ENCODE measurements at regions not wholly inside any gene's neighbourhood (a gene's known extent, or its start where the extent isn't known, plus 50 kb on each side); places are given as distances from the start of the nearest gene placed in this dataset.

DNA sequence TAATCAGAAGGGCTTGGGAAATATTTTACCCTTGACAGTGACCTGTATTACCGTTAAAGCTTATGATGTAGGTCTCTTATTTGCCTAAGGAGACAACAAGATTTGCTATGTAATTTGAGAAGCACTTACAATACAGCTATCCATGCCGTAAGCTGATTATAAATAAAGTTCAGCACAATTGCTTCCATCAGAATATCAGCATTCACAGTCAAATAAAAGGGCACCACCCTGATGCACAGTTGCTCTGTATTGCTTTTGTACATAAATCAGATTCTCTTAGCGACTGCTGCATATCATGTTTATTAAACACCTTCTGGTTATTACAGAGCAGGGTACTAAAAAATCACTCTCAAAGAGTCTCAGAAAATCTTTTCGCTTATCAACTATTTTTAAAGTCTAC lies 67.3 kb upstream of the VRK1 start:
- no peak for DNase-seq

DNA sequence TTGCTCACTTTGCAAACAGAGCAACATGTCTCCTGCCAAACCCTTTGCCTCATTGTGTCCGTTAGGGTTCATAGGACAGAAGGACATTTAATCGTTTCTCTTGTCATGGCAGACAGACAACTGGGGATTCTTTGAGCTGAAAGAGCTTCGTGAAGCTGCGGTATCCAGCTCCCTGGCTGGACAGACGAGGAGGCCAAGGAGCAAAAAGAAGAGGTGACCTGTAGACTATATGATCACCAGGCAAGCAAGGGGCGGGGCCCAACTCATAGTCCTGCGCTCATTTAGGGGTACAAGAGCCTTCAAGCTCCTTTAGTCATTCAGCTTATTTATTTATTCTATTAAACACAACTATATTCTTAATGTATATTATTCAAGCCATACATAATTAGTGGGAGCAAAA lies 66.8 kb upstream of the VRK1 start:
- no peak for DNase-seq

DNA sequence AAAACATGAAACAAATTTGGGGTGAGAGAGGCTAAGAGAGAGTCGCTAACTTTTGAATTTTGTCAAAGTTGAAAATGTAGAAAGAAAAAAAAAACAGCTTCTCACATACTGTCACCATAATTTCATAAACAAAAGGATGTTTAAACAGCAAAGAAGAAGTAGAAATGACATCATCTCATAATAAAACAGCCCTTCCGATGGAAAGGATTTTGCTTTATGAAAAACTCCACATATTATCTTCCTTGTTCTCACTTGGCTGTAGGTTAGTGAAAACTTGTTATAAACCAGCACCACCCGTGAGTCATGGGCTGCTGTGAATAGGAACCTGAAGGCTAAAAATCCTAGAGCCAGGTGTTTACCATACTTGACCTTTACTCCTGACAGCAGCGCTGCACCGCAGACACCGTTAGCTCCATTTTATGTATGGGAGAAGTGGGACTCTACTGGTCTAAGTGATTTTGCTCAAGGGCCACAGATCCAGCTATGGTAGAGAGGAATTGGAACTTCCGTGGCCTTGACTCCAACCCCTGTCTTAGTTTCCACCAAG lies 63.0 kb upstream of the VRK1 start:
- DNase-seq = no peak

DNA sequence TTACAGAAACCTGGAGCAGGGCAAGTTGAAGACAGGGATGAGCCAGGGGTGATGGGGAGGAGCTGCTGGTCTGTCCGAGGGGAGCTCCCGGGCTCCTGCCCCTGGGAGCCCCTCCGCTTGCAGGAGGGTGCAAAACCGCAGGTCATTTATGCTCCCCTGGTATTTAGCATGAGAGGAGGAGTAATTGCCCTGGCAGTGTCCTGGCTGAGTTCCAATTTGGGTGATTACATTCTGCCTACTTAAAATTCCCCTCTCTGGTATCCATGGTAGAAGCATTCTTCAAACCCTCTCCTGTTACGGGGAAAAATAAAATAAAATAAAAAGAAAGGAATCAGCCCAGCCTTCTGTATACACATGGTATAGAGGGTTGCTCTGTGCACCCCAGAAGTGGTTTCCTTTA lies 61.7 kb upstream of the VRK1 start:
- DNase-seq = no peak

DNA sequence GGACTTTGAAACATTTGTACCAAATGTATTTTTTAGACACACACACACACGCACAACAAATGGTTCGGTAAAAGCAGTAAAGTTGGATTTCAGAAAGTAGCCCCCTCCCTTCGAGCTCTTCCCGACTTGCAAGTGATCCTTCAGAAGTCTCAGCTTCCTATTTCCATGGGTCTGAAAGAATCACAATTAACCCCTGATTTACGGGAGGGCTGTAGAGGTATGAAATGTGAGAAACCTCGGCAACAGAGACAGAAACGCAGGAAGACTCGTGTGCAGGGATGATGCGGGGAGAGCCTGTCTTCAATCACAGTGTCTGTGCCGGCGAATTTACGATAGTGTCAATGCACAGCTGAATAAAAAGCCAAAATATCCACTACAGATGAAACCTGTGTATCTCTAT lies 60.7 kb upstream of the VRK1 start:
- DNase-seq = no peak

DNA sequence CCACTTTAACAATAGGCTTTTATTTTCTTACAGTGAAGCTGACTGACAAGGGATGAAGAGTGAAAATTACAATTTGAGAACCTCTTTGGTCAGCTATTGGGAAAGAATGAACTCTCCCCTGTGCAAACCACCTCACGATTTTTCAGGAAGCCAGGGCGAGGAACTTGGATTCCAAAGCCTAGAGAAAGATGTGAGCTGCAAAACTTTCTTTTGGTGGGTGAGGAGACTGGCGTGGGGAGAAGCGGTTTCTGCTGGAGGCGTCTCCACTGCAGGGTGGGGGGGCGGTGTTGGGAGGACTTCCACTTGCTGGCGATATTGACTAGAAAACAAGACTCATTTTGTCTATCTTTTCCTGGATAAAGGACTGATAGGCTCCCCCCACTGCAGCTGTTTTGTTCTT lies 59.3 kb upstream of the VRK1 start:
- DNase-seq = no peak

DNA sequence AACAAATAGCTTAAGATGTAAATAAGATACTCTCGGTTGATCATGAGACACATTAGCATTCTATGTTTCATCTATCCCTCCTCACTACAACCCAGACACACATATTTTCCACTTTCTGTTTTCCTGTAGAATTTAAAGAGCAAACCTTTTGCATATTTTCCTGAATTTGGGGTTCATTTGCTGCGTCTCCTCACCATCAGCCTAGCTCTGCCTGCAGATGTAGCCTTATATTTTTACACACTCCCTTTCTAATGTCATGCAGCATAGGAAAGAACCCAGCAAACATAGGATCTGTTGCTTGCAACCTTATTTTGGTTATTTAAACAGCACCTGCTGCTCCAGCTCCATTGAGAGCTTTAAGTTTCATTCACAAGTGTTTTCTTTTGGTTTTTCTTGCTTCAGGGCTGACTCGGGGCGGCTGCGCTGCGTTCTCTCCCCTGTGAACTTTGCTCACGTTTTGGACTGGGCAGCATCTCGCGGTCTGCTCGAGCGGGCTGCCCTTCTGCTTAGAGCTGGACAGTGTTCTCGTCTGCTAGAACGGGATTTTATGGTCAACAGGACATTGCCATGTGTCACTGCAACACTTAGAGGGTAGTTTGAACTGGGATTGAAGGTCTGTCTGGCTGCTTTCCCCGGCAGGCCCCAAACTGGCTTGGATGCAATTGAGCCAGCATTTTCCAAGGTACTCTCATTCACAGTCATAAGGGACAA lies 57.8 kb upstream of the VRK1 start:
- DNase-seq = no peak

DNA sequence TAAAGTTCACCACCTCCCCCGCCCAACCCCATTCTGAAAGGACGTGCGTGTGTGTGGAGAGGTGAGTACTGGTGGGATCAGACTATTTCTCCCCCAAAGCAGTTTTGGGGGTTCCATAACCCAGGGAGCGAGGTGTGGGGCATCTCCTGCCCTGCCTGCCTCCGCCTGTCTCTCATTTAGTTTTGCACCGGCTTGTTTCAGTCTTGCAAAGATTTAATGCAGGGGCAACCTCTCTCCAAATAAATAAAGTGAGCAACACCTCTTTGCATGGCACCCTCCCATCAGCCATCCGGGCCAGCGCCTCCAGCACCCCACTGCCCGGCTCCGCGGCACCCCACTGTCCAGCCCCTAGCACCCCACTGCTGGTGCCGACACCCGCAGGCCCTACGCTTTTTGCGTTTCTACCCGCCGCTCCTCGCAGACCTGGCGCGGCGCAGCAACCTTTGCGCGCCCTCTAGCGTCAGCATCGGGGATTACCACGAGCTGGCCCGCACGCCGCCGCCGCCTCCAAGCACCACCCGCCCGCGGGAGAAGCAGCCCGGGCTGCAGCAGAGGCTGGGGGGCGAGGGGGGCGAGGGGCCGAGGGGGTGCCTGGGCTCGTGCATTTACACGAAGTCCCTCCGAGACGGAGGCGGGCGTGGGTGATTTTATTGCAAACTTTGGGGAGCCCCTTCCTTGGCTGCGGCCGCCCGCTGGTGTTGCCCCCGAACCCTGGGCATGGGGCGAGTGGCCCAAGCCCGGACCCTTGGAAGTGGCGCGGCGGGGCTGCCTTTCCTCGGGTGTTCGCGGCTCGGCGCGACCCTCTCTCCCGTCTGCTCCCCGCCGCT lies 55.8 kb upstream of the VRK1 start:
- peak; percentile 80 for DNase-seq

DNA sequence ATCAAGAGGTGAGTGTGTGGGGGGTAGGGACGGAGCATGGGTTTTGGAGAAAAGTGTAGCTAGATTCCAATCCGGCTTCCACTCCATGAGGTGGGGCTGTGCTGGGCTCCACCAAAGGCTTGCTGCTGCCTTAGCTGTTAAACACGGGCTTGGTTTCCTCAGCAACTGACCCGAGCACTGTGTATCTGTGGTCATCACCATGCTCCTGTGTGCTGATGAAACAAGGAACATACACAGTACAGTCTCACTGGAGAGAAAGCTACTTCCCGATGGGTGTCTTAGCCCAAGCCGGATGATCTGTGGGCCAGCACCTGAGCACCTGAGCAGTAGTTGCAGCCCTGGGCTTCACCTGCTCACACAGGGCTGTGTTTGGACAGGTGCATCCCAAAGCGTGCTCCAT lies 52.9 kb upstream of the VRK1 start:
- DNase-seq = no peak

DNA sequence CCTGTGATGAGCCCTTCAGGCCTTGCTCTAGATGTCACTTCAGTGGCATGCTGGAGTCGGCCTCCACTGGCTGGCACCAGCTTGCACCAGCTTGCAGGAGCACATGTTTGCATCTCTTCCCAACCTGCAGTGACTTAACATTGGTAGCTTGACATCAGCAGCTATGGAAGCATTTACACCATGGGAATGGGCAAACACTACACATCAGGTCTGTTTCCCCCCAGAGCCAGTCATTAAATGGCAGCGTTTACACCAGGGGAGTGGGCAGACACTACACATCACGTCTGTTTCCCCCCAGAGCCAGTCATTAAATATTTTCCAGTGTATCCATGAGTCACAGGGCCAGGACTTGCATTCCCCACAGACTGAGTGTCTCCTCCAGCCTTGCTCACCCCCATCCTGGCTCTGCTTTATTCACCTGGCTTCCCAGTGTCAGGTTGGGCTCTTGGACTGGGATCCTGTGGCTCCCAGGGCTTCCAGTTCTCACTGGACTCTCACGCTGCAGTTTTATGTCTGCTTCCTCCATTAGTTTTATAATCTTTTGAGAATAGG lies 51.6 kb upstream of the VRK1 start:
- no peak for DNase-seq

DNA sequence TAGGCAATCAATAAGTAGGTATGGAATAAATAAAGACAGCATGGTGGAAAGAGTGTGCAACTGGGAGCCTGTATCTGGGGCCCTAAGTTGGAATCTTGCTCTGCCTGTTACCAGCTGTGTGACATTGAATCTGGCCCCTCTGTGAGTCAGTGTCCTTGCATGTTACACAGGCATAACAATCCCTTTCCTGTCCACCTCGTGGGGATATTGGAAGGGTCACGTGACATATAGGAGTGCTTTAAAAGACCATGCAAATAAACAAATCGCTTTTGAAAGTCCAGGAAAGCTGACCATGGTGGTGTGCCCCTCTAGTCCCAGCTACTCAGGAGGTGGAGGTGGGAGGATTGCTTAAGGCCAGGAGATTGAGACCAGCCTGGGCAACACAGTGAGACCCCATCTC lies 51.1 kb upstream of the VRK1 start:
- no peak for DNase-seq

DNA sequence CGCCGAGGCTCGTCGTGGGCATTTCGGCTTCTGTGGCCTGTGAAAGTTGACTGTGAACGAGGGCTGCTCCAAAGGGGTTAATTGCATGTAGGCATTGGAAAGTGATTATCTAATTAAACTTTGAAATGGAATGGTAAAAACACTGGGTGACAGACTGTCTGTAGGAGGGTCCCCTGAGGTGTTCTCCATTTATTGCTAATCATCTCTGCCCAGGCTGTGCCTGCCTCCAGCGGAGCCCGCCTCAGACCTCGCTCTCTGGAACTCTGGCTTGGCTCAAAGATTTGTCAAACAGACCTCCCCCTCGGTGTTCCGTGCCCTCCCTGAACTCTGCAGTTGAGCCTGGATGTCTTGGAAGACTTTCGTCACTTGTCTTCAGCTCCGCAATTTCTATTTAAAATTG lies 50.2 kb upstream of the VRK1 start:
- no peak for DNase-seq
